NCI-H2196 (cell line): ENCODE measurements at regions not wholly inside any gene's neighbourhood (a gene's known extent, or its start where the extent isn't known, plus 50 kb on each side); places are given as distances from the start of the nearest gene placed in this dataset.
"Not testable (repeated sequence)": the region's sequence is repeated elsewhere in the genome, so short reads cannot be mapped to it uniquely, and the experiment has no call there.

Source experiments
- DNase-seq: peaks from one replicate; lab custom pipeline; 2025; ENCODE audit not compliant: unreplicated experiment; lab: John Stamatoyannopoulos, UW

GRCh38 chr12:126976579-126976978 is 1290.4 kb upstream of the TMEM132C start:
- no peak for DNase-seq

- not testable (repeated sequence) for DNase-seq
Measured at GRCh38 chr12:126979564-126979963, 1287.4 kb upstream of the TMEM132C start.

- no peak for DNase-seq
Measured at GRCh38 chr12:126982707-126983106, 1284.3 kb upstream of the TMEM132C start.

GRCh38 chr12:126983735-126984134 is 1283.2 kb upstream of the TMEM132C start:
- DNase-seq: not testable (repeated sequence)

- not testable (repeated sequence) for DNase-seq
Measured at GRCh38 chr12:126985663-126986062, 1281.3 kb upstream of the TMEM132C start.

GRCh38 chr12:126989532-126989931 is 1277.4 kb upstream of the TMEM132C start:
- no peak for DNase-seq

- DNase-seq: no peak
Measured at GRCh38 chr12:126993898-126994297, 1273.1 kb upstream of the TMEM132C start.

- DNase-seq: no peak
Measured at GRCh38 chr12:126994599-126994998, 1272.4 kb upstream of the TMEM132C start.

- no peak for DNase-seq
Measured at GRCh38 chr12:126998031-126998430, 1268.9 kb upstream of the TMEM132C start.

- DNase-seq: no peak
Measured at GRCh38 chr12:126998747-126999285, 1268.2 kb upstream of the TMEM132C start.

- no peak for DNase-seq
Measured at GRCh38 chr12:126999352-126999751, 1267.6 kb upstream of the TMEM132C start.

- DNase-seq: no peak
Measured at GRCh38 chr12:127005406-127005805, 1261.6 kb upstream of the TMEM132C start.

GRCh38 chr12:127006972-127007371 is 1260.0 kb upstream of the TMEM132C start:
- no peak for DNase-seq

GRCh38 chr12:127008755-127009403 is 1258.1 kb upstream of the TMEM132C start:
- no peak for DNase-seq

- no peak for DNase-seq
Measured at GRCh38 chr12:127012109-127012508, 1254.9 kb upstream of the TMEM132C start.

GRCh38 chr12:127013197-127013596 is 1253.8 kb upstream of the TMEM132C start:
- DNase-seq: no peak

GRCh38 chr12:127014079-127014478 is 1252.9 kb upstream of the TMEM132C start:
- no peak for DNase-seq

GRCh38 chr12:127024791-127025190 is 1242.2 kb upstream of the TMEM132C start:
- DNase-seq: no peak

GRCh38 chr12:127025545-127025944 is 1241.4 kb upstream of the TMEM132C start:
- no peak for DNase-seq

GRCh38 chr12:127035011-127035879 is 1231.7 kb upstream of the TMEM132C start:
- DNase-seq: no peak

GRCh38 chr12:127038152-127038551 is 1228.8 kb upstream of the TMEM132C start:
- DNase-seq: no peak

- no peak for DNase-seq
Measured at GRCh38 chr12:127038761-127039160, 1228.2 kb upstream of the TMEM132C start.
